ENCODE measurements at regions not wholly inside any gene's neighbourhood (a gene's known extent, or its start where the extent isn't known, plus 50 kb on each side); places are given as distances from the start of the nearest gene placed in this dataset.

DNA sequence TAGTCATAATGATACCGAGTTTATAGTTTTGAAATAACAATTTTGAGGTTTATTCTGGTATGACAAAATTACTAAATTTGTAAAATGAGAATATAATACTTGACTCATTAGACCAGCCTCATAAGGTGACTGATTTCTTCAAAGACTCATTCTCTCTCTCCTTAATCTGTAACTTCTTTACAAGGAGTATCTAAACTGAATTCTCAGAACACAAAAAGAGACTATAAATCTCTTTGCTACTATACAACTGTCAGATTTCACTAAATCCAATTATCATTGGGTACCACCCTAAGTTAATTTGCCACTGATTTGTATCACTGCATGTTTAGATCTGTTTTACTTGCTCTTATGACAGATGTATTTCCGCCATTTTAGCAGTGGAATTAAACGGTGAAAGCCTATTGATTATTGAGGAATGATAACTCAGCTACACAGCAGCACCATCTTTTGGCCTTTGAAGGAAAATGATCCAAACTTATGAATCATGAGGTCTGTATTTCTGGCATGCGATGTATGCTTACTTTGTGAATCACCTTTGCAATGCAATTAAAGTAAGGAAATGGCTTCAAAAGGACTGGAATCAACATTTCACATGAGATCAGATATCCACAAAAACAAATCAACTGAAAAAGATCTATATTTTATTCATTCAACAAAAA is 161.2 kb downstream of the RERGL start:
- no peak overlapping the region for H2BK120ac ChIP-seq (ENCODE audit: low read depth, low read length)
- H2AK5ac ChIP-seq (ENCODE audit: low read depth, low read length), result no peak overlapping the region
- no peak overlapping the region for H2BK5ac ChIP-seq (ENCODE audit: low read depth, low read length, poor library complexity, severe bottlenecking)
- dilution Hi-C loops (cut with HindIII; ENCODE audit: low sequenced_read_pairs, unreplicated experiment) (no loop called here), in situ Hi-C loops (cut with MboI; ENCODE audit: low sequenced_read_pairs) (no loop called here), intact Hi-C loops (cut with micrococcal nuclease) (loop anchor here (1.0 to 10.0 kb wide), 2 partner anchors 36 to 1474 kb away; no protein-coding TSS in a partner anchor)
- H4K20me1 ChIP-seq (ENCODE audit: insufficient read depth, low read length), result no peaks in the 10 kb centered on the region
- TF ChIP-seq CHD1 (IDR thresholded peaks at IDR 0.05; ENCODE audit: low read depth, low read length) (no peak), RFX5 (IDR thresholded peaks at IDR 0.05; ENCODE audit: low read depth, low read length) (no peak), RCOR1 (IDR thresholded peaks at IDR 0.05; ENCODE audit: insufficient replicate concordance, low read length) (no peak), RAD21 (IDR thresholded peaks at IDR 0.05; ENCODE audit: low read length) (no peak), NFE2L2 (IDR thresholded peaks at IDR 0.05; ENCODE audit: low read depth, low read length) (no peak)
- TF ChIP-seq, protein P1, sequence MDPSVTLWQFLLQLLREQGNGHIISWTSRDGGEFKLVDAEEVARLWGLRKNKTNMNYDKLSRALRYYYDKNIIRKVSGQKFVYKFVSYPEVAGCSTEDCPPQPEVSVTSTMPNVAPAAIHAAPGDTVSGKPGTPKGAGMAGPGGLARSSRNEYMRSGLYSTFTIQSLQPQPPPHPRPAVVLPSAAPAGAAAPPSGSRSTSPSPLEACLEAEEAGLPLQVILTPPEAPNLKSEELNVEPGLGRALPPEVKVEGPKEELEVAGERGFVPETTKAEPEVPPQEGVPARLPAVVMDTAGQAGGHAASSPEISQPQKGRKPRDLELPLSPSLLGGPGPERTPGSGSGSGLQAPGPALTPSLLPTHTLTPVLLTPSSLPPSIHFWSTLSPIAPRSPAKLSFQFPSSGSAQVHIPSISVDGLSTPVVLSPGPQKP (IDR thresholded peaks at IDR 0.05; ENCODE audit: borderline replicate concordance, low read depth, low read length), result no peak
- TF ChIP-seq, protein P2, sequence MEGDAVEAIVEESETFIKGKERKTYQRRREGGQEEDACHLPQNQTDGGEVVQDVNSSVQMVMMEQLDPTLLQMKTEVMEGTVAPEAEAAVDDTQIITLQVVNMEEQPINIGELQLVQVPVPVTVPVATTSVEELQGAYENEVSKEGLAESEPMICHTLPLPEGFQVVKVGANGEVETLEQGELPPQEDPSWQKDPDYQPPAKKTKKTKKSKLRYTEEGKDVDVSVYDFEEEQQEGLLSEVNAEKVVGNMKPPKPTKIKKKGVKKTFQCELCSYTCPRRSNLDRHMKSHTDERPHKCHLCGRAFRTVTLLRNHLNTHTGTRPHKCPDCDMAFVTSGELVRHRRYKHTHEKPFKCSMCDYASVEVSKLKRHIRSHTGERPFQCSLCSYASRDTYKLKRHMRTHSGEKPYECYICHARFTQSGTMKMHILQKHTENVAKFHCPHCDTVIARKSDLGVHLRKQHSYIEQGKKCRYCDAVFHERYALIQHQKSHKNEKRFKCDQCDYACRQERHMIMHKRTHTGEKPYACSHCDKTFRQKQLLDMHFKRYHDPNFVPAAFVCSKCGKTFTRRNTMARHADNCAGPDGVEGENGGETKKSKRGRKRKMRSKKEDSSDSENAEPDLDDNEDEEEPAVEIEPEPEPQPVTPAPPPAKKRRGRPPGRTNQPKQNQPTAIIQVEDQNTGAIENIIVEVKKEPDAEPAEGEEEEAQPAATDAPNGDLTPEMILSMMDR (conservative IDR thresholded peaks at IDR 0.05; ENCODE audit: low read depth, low read length), result no peak
- peak; percentile 13 for DNase-seq
- no peak overlapping the region for H3K9ac ChIP-seq (ENCODE audit: low read depth, low read length)
- BruUV-seq (replicated peaks), result no TSS peak
- no peak overlapping the region for H2BK15ac ChIP-seq (ENCODE audit: low read depth, low read length)
- no peaks in the 10 kb centered on the region for H3K79me1 ChIP-seq (ENCODE audit: low read depth in 1 of 2, low read length in 2 of 2)
- H3K4ac ChIP-seq (ENCODE audit: low read depth, low read length), result no peak overlapping the region
- no peaks in the 10 kb centered on the region for H3K27me3 ChIP-seq (ENCODE audit: control insufficient read depth, insufficient read depth, low read length)
- no peaks in the 10 kb centered on the region for H3K9me3 ChIP-seq (ENCODE audit: control insufficient read depth, insufficient read depth, low read length)
- H2BK20ac ChIP-seq (ENCODE audit: low read depth, low read length), result no peak overlapping the region
- H3K18ac ChIP-seq (ENCODE audit: low read depth, low read length), result no peak overlapping the region
- no peak overlapping the region for H3K4me2 ChIP-seq (ENCODE audit: low read depth, low read length)
- H3K27ac ChIP-seq (ENCODE audit: insufficient read depth, low read length), result no peak overlapping the region
- H4K91ac ChIP-seq (ENCODE audit: insufficient read depth, low read depth, low read length), result no peak overlapping the region
- H3K9me1 ChIP-seq (ENCODE audit: insufficient read depth, low read length), result no peaks in the 10 kb centered on the region
- no peak overlapping the region for H4K8ac ChIP-seq (ENCODE audit: low read depth in 2 of 2, low read length in 2 of 2)
- ATAC-seq (ENCODE audit: low read depth), result no peak
- H3K36me3 ChIP-seq (ENCODE audit: control insufficient read depth, insufficient read depth, low read length), result no peaks in the 10 kb centered on the region
- no peak overlapping the region for H3K4me3 ChIP-seq (ENCODE audit: insufficient read depth, low read depth, low read length)
- no peak overlapping the region for H3K56ac ChIP-seq (ENCODE audit: extremely low read depth, insufficient read depth, low read length)
- H2AK9ac ChIP-seq (replicated peaks; ENCODE audit: low read depth, low read length, poor library complexity), result no peak overlapping the region
- 80% methylated on average over 1 of the region's 4 CpGs; no CpG with 5 or more reads in 1 of the 2 experiments for WGBS, 2 experiments (ENCODE audit: extremely low coverage in 2 of 2, insufficient read length in 1 of 2)
- CTCF ChIA-PET, result no interaction called here
- H4K5ac ChIP-seq (ENCODE audit: low read depth, low read length), result no peak overlapping the region
- no peaks in the 10 kb centered on the region for H3K4me1 ChIP-seq (ENCODE audit: control insufficient read depth, insufficient read depth, low read length)
- POLR2A ChIA-PET (ENCODE audit: unreplicated experiment), result no interaction called here
- no peak overlapping the region for H2AFZ ChIP-seq (replicated peaks; ENCODE audit: low read length, poor library complexity)
- H3K23ac ChIP-seq (ENCODE audit: low read depth, low read length), result no peak overlapping the region
- no peak overlapping the region for H3K14ac ChIP-seq (replicated peaks; ENCODE audit: low read depth, low read length)

Measured in IMR-90 (cell line).